ENCODE measurements at regions not wholly inside any gene's neighbourhood (a gene's known extent, or its start where the extent isn't known, plus 50 kb on each side); places are given as distances from the start of the nearest gene placed in this dataset.

- RAD21 ChIA-PET (ENCODE audit: unreplicated experiment), result no interaction called here
- POLR2A ChIA-PET, result no interaction called here
- no peak for ATAC-seq
- Histone ChIP-seq H3K27ac (ENCODE audit: control insufficient read depth, insufficient read depth) (no peak overlapping the region), H2AFZ (ENCODE audit: control insufficient read depth, low read depth, low read length) (no peak overlapping the region), H3K4me3 (no peak overlapping the region), H3K79me2 (ENCODE audit: control insufficient read depth, insufficient read depth, low read length) (no peaks in the 10 kb centered on the region), H3K9me3 (replicated peaks; ENCODE audit: control insufficient read depth, insufficient read depth, low read length) (no peaks in the 10 kb centered on the region), H4K20me1 (ENCODE audit: control insufficient read depth, insufficient read depth) (no peaks in the 10 kb centered on the region), H3K27me3 (replicated peaks in 1 of 2; ENCODE audit: control insufficient read depth in 2 of 2, insufficient read depth in 2 of 2, low read length in 1 of 2) (no peaks in the 10 kb centered on the region), H3K36me3 (ENCODE audit: control insufficient read depth in 2 of 2, insufficient read depth in 2 of 2, low read length in 1 of 2) (no peaks in the 10 kb centered on the region), H3K4me1 (ENCODE audit: control insufficient read depth, insufficient read depth, low read length) (peaks cover 19% of the 10 kb centered on the region), H3K9ac (ENCODE audit: control insufficient read depth, insufficient read depth, low read length) (no peak overlapping the region), H3K4me2 (ENCODE audit: control insufficient read depth, insufficient read depth) (no peak overlapping the region)
- no TSS peak for BruUV-seq (replicated peaks)
- in situ Hi-C loops (cut with MboI), result no loop called here
- CTCF ChIA-PET, result no interaction called here
- no peak for FAIRE-seq
- no peak for DNase-seq (ENCODE audit: low read depth, low spot score)
- 72% methylated on average over 7 of the region's 7 CpGs for WGBS (ENCODE audit: insufficient coverage, insufficient replicate concordance, low lambda C conversion rate, missing lambda C conversion rate)
- TF ChIP-seq ZBED1 (IDR thresholded peaks at IDR 0.05; ENCODE audit: borderline replicate concordance) (no peak), KLF5 (IDR thresholded peaks at IDR 0.05; ENCODE audit: partially characterized antibody) (no peak), ETV6 (conservative IDR thresholded peaks at IDR 0.05 in 1 of 2, IDR thresholded peaks at IDR 0.05 in 1 of 2; ENCODE audit: borderline replicate concordance in 1 of 2, low read depth in 1 of 2) (no peak), TCF12 (IDR thresholded peaks at IDR 0.05; ENCODE audit: low read depth, low read length) (no peak), KAT2A (conservative IDR thresholded peaks at IDR 0.05; ENCODE audit: control insufficient read depth, low read depth, low read length) (no peak), EGR1 (IDR thresholded peaks at IDR 0.05; ENCODE audit: borderline replicate concordance in 1 of 2, low read depth in 2 of 2, low read length in 2 of 2) (no peak), BCLAF1 (IDR thresholded peaks at IDR 0.05) (no peak), ESRRA (IDR thresholded peaks at IDR 0.05; ENCODE audit: low read length) (no peak), ATF7 (IDR thresholded peaks at IDR 0.05; ENCODE audit: low read depth) (no peak), MXI1 (IDR thresholded peaks at IDR 0.05; ENCODE audit: low read depth, low read length) (no peak), RELB (IDR thresholded peaks at IDR 0.05; ENCODE audit: low read depth) (no peak), NFYB (IDR thresholded peaks at IDR 0.05; ENCODE audit: insufficient read depth, low read depth, low read length) (no peak), NFIC (IDR thresholded peaks at IDR 0.05; ENCODE audit: low read depth, low read length) (no peak), E4F1 (IDR thresholded peaks at IDR 0.05; ENCODE audit: borderline replicate concordance, partially characterized antibody) (no peak), MTA3 (IDR thresholded peaks at IDR 0.05; ENCODE audit: borderline replicate concordance, low read length) (no peak), SREBF2 (IDR thresholded peaks at IDR 0.05; ENCODE audit: low read length) (no peak)
- TF ChIP-seq, protein P1, sequence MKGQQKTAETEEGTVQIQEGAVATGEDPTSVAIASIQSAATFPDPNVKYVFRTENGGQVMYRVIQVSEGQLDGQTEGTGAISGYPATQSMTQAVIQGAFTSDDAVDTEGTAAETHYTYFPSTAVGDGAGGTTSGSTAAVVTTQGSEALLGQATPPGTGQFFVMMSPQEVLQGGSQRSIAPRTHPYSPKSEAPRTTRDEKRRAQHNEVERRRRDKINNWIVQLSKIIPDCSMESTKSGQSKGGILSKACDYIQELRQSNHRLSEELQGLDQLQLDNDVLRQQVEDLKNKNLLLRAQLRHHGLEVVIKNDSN (IDR thresholded peaks at IDR 0.05; ENCODE audit: borderline replicate concordance, extremely low read length, insufficient read depth, low read depth, low read length), result no peak
- SMC1A ChIA-PET (ENCODE audit: uncharacterized antibody, unreplicated experiment), result interaction anchor here (1.0 kb wide), 1 partner anchor 36 kb away, joined by 3 read pairs; no protein-coding TSS in a partner anchor
- intact Hi-C loops (cut with micrococcal nuclease; ENCODE audit: unreplicated experiment), result no loop called here
Observed at GRCh38 chr10:21313691-21314090, 211.8 kb downstream of the SKIDA1 start.
